ENCODE measurements at regions not wholly inside any gene's neighbourhood (a gene's known extent, or its start where the extent isn't known, plus 50 kb on each side); places are given as distances from the start of the nearest gene placed in this dataset.

- CTCF ChIA-PET: no interaction called here
- no peak overlapping the region for H2AK5ac ChIP-seq (ENCODE audit: low read depth, low read length)
- dilution Hi-C loops (cut with HindIII; ENCODE audit: low sequenced_read_pairs, unreplicated experiment): no loop called here
- no peak overlapping the region for H4K8ac ChIP-seq (ENCODE audit: low read depth in 2 of 2, low read length in 2 of 2)
- H3K9ac ChIP-seq (ENCODE audit: low read depth, low read length): no peak overlapping the region
- H2BK15ac ChIP-seq (ENCODE audit: low read depth, low read length): no peak overlapping the region
- no peak overlapping the region for H2AFZ ChIP-seq (replicated peaks; ENCODE audit: low read length, poor library complexity)
- H3K56ac ChIP-seq (ENCODE audit: extremely low read depth, insufficient read depth, low read length): no peak overlapping the region
- intact Hi-C loops (cut with micrococcal nuclease): no loop called here
- TF ChIP-seq RFX5 (IDR thresholded peaks at IDR 0.05; ENCODE audit: low read depth, low read length) (no peak), NFE2L2 (IDR thresholded peaks at IDR 0.05; ENCODE audit: low read depth, low read length) (no peak), CEBPB (IDR thresholded peaks at IDR 0.05; ENCODE audit: low read depth, low read length) (no peak), MXI1 (IDR thresholded peaks at IDR 0.05; ENCODE audit: borderline replicate concordance, low read depth, low read length) (no peak), RAD21 (IDR thresholded peaks at IDR 0.05; ENCODE audit: low read length) (no peak), BHLHE40 (IDR thresholded peaks at IDR 0.05; ENCODE audit: low read depth, low read length) (no peak), MAFK (IDR thresholded peaks at IDR 0.05; ENCODE audit: low read depth, low read length) (no peak), CHD1 (IDR thresholded peaks at IDR 0.05; ENCODE audit: low read depth, low read length) (no peak)
- TF ChIP-seq, protein P1, sequence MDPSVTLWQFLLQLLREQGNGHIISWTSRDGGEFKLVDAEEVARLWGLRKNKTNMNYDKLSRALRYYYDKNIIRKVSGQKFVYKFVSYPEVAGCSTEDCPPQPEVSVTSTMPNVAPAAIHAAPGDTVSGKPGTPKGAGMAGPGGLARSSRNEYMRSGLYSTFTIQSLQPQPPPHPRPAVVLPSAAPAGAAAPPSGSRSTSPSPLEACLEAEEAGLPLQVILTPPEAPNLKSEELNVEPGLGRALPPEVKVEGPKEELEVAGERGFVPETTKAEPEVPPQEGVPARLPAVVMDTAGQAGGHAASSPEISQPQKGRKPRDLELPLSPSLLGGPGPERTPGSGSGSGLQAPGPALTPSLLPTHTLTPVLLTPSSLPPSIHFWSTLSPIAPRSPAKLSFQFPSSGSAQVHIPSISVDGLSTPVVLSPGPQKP (IDR thresholded peaks at IDR 0.05; ENCODE audit: borderline replicate concordance, low read depth, low read length): no peak
- H3K23ac ChIP-seq (ENCODE audit: low read depth, low read length): no peak overlapping the region
- no peak overlapping the region for H4K91ac ChIP-seq (ENCODE audit: insufficient read depth, low read depth, low read length)
- no peak overlapping the region for H3K14ac ChIP-seq (replicated peaks; ENCODE audit: low read depth, low read length)
- H3K4me2 ChIP-seq (ENCODE audit: low read depth, low read length): no peak overlapping the region
- no peaks in the 10 kb centered on the region for H4K20me1 ChIP-seq (ENCODE audit: insufficient read depth, low read length)
- H3K27me3 ChIP-seq (ENCODE audit: control insufficient read depth, insufficient read depth, low read length): peaks cover 30% of the 10 kb centered on the region
- H3K36me3 ChIP-seq (ENCODE audit: control insufficient read depth, insufficient read depth, low read length): no peaks in the 10 kb centered on the region
- in situ Hi-C loops (cut with MboI; ENCODE audit: low sequenced_read_pairs): no loop called here
- no peak overlapping the region for H2AK9ac ChIP-seq (replicated peaks; ENCODE audit: low read depth, low read length, poor library complexity)
- H3K27ac ChIP-seq (ENCODE audit: insufficient read depth, low read length): no peak overlapping the region
- no peak overlapping the region for H2BK5ac ChIP-seq (ENCODE audit: low read depth, low read length, poor library complexity, severe bottlenecking)
- H2BK20ac ChIP-seq (ENCODE audit: low read depth, low read length): no peak overlapping the region
- no peaks in the 10 kb centered on the region for H3K79me1 ChIP-seq (ENCODE audit: low read depth in 1 of 2, low read length in 2 of 2)
- ATAC-seq (ENCODE audit: low read depth): no peak
- H3K4ac ChIP-seq (ENCODE audit: low read depth, low read length): no peak overlapping the region
- POLR2A ChIA-PET (ENCODE audit: unreplicated experiment): interaction anchor here (1.0 kb wide), 1 partner anchor 9 kb away, joined by 4 read pairs; no protein-coding TSS in a partner anchor
- no peaks in the 10 kb centered on the region for H3K9me3 ChIP-seq (ENCODE audit: control insufficient read depth, insufficient read depth, low read length)
- no peak overlapping the region for H3K4me3 ChIP-seq (ENCODE audit: insufficient read depth, low read depth, low read length)
- DNase-seq: no peak
- H3K4me1 ChIP-seq (ENCODE audit: control insufficient read depth, insufficient read depth, low read length): no peaks in the 10 kb centered on the region
- no CpG with 5 or more reads among the region's 6 CpGs for WGBS, 2 experiments (ENCODE audit: extremely low coverage in 2 of 2, insufficient read length in 1 of 2)
- H3K18ac ChIP-seq (ENCODE audit: low read depth, low read length): no peak overlapping the region
- H3K9me1 ChIP-seq (ENCODE audit: insufficient read depth, low read length): no peaks in the 10 kb centered on the region
- H4K5ac ChIP-seq (ENCODE audit: low read depth, low read length): no peak overlapping the region
- BruUV-seq (replicated peaks): no TSS peak
- no peak overlapping the region for H2BK120ac ChIP-seq (ENCODE audit: low read depth, low read length)
Observed at GRCh38 chr2:105678346-105678745, 66.4 kb upstream of the NCK2 start.
